Dedifferentiated amniotic fluid mesenchymal stem cell (primary cell): ENCODE measurements at regions not wholly inside any gene's neighbourhood (a gene's known extent, or its start where the extent isn't known, plus 50 kb on each side); places are given as distances from the start of the nearest gene placed in this dataset.
"Not testable (repeated sequence)": the region's sequence is repeated elsewhere in the genome, so short reads cannot be mapped to it uniquely, and the experiment has no call there.

ENCODE experiments used
- DNase-seq: peaks from one replicate; pipeline ENCODE4 v3.0.0-alpha.2; 2016; ENCODE audit errors: extremely low spot score

DNA sequence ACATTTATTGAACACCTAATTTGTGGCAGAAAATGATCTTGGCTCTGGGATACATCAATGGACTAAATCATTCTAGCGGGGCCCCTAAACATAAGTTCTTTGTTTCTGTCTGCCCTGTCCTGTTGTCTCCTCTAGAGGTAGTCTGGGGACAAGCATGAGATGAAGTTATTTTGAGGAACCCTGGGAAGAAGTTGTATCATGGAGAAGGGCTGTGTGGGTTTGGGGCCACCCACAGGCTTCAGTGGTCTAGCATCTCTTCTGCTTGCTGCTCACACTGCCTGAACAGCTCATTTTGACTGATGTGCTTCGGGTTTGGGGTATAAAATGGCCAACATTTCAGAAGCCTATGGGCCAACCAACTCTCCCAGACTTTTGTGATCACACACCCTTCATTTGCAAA is 50.3 kb upstream of the OSBPL11 start:
- no peak for DNase-seq

GRCh38 chr3:125646581-125646980 is 51.3 kb upstream of the OSBPL11 start:
- no peak for DNase-seq

DNA sequence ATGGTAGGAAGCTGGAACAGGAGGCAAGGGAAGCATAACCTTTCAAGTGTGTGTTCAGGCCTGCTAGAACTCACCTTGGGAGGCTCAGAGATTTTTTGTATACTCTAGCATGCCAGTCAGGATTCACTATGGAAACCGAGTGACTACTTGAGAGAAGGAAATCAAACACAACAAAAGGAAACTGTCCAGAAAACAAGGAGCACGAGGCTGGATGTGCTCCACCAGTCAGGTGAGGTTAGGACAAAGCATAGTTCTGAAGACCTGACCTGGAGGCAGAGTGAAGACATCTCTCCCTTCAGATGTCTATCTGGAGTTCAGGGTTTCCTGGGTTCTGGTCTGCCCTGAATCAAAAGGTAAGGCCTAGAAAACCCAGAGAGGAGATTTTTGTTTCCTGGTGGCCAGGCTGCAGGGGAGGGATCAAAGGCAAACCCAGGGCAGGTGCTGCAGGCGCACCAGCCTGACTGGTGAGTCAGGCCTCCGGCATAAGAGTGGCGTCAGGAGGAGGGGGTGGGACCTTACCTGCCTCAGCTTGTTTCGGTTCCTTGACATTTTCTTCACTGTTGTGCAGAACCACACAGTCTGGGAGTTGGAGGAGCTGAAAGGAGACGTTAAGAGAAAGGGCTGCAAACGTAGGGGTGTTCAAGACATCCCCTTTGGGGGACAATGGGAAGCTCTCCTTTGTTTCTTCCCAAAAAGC is 52.2 kb upstream of the OSBPL11 start:
- no peak for DNase-seq

DNA sequence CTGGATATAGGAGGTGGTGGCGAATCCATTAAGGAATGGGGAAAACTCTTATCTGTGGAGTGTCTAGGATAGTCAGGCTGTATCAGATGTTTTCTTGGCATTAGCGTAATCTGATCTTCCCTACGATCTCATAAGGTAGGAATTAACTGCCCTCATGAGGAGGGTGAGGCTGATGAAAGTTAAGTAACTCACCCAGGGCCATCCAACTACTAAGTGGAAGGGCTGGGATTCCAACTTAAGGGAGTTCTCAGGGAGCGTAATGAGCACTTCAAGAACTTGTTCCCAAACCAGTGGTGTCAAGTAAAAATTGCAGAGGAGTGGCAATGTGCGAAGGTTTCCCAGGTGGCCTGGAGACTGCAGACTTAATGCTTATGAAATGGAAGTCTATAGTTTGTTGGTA is 55.9 kb upstream of the OSBPL11 start:
- no peak for DNase-seq

DNA sequence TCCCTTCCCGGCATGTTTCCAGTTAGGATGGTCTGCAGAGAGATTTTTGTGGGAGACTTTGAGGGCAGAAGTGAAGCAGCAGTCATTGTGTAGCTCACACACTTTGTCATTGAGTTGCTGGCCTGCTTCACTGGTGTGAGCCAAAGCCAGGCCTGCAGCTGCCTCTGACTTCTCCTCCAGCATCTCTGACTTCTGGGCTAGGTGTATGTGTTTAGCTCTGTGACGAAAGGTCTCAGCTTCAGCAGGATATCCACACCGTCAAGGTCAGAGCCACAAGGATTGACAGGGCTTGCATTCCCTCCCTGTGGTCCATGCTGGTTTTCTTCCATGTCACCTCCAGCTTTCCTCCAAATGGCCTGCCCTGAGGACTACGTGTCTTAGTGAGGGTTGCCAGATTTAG is 57.1 kb upstream of the OSBPL11 start:
- no peak for DNase-seq

GRCh38 chr3:125654526-125654925 is 59.2 kb upstream of the OSBPL11 start:
- no peak for DNase-seq

DNA sequence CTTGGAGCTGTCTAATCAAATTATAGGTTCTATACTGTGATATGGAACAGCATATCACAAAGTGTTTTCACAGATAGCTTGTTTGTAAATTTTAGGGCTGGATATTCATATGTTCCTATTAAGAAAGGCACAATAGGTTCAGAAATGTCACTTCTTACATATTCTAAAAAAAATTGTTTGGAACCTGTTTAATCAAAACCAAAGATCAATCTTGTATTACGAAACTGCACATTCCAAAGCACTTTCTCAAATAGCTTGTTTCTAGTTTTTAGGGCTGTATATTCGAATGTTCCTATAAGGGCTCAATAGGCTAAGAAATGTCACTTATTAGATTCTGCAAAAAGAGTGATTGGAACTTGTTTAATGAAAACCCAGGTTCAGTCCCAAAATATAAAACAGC is 67.4 kb upstream of the OSBPL11 start:
- DNase-seq = peak; percentile 20

GRCh38 chr3:125670352-125670751 is 75.1 kb upstream of the OSBPL11 start:
- DNase-seq = no peak

DNA sequence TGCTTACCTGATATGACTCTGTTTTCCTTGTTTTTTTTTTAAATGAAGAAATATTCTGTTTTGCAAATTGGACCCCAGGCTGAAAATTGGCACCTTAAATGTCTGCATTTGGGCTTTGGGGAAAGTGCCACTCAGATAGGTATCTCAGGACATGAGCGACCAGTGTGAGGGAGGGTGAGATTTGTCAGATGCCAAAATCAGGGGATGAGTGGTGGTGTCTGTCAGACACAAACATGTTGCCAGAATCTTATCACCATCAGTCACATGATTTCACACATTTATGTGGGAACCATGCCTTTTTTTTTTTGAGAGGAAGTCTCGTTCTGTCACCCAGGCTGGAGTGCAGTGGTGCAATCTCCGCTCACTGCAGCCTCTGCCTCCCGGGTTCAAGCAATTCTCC is 75.6 kb upstream of the OSBPL11 start:
- DNase-seq = no peak

- DNase-seq = no peak
Observed at GRCh38 chr3:125671461-125672243, 76.4 kb upstream of the OSBPL11 start.

DNA sequence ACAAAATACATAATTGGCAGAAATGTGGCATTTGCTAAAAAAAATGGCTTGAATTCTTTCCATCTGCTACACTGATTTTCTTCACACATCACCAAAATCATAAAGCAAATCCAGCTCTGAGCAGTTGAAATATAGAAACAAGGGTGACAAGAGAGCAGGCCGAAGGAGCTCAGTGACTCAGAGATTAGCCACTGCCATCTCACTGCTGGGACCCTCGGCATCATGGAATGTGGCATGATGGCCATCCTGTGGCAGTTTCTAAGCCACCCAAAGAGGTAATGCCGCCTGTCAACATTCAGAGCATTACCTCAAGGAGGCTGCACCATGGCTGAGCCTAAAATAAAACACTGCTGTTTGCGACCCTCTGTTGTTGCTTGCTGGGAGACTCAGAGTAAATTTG is 80.5 kb upstream of the OSBPL11 start:
- no peak for DNase-seq

DNA sequence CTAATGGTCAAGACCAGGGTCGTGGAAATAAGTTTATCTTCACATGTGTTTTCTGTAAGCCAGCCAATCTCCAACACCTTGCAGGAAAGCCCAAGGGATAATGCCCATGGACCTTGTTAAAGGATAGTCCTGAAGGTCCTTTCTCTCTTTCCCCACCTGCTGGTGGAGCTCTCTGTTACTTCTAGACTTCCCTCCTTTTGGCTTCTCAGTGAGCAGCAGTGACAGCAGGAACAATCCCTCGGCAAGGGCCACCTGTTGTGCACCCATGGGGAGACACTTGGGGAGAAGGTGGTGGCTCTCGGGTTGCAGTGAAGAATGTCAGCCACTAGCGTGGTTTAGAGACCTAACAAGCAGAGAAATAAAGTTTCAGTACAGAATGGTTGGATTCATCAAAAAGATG is 84.0 kb upstream of the OSBPL11 start:
- no peak for DNase-seq

DNA sequence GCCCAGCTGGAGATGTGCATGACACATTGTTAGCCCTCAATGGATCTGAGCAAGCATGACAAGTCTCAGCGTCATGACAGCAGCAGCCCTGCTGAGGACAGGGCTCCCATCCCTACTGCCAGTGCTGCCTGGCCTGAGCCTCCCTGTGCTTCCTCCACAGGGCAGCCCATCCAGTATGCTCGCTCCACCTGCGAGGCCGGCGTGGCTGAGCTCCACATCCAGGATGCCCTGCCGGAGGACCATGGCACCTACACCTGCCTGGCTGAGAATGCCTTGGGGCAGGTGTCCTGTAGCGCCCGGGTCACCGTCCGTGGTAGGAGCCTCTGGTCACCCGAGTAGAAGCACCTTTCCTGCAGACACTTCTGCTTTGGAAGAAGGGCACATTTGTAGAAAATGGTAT is 85.8 kb upstream of the OSBPL11 start:
- no peak for DNase-seq

- DNase-seq = not testable (repeated sequence)
Observed at GRCh38 chr3:125681906-125682305, 86.6 kb upstream of the OSBPL11 start.

GRCh38 chr3:125682610-125683009 is 87.3 kb upstream of the OSBPL11 start:
- DNase-seq = not testable (repeated sequence)

- DNase-seq = no peak
Observed at GRCh38 chr3:125683067-125683829, 88.0 kb upstream of the OSBPL11 start.

DNA sequence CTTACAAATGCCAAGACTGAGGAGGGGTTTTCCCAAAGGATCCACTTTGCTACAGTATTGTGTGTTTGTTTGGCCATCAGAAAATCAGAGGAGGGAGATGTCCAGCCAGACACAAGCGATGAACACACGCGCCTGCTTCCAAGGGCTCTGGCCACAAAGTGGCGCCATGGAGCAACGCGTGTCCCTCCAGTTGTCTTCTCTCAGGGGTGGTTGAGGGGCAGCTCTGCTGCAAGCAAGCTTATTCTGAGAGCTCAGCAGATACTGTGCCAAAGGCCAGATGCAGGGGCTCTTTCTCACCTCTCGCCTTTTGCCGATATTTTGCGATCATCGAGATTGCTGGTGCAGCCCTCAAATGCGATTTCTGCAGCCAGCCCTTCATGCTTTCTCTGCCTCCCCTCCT is 88.9 kb upstream of the OSBPL11 start:
- DNase-seq = no peak

DNA sequence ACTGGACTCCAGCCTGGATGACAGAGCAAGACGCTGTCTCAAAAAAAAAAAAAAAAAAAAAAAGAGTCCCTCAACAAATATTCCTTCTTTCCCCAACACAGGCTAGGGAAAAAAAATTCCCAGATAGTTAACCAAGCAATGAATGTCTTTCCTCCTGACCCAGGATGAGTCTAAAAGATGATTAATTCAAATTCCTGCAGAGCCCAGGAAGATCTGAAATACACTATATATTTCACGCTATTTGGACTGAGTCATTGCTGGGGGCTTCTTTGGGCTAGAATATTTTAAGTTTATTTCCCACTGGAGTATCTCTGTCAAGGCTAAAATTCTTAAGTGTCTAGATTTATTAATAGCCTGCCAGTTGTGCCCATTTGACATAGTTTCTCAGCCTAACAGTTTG is 90.4 kb upstream of the OSBPL11 start:
- not testable (repeated sequence) for DNase-seq

- DNase-seq = no peak
Observed at GRCh38 chr3:125692361-125692760, 97.1 kb upstream of the OSBPL11 start.

DNA sequence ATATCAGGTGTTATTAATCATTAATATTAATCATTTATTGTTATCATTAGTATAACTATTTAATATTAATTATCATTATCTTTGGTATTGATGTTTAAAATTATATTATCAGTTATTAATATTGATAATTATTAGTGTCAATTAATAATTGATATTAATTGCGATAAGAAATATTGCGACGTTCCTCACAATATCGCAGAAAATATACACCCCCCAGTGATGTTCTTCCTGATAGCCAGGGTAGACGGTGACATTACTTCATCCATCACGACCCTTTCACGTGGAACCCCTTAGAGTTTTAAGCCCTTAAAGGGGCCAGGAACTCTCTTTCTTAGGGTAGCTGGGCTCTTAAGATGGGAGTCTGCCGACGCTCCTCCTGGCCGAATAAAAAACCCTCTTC is 98.6 kb upstream of the OSBPL11 start:
- no peak for DNase-seq

DNA sequence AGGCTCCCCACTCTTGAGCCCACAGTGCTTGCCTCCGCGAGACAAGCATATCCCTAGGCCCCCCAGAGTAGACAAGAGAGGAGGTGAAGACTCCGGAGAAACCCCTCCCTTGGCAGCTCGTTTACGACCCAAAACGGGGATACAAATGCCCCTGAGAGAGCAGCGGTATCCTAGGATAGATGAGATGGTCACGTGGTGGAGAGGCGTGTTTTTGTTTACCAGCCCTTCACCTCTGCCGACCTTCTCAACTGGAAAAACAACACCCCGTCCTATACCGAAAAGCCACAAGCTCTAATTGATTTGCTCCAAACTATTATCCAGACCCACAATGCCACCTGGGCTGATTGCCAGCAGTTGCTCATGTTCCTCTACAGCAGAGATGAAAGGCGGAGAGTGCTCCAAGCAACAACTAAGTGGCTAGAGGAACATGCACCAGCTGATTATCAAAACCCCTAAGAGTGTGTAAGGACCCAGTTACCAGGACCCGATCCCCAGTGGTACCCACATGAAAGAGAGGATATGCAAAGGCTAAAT is 99.5 kb upstream of the OSBPL11 start:
- no peak for DNase-seq

GRCh38 chr3:125695688-125696087 is 100.4 kb upstream of the OSBPL11 start:
- DNase-seq = no peak
